ENCODE measurements at regions not wholly inside any gene's neighbourhood (a gene's known extent, or its start where the extent isn't known, plus 50 kb on each side); places are given as distances from the start of the nearest gene placed in this dataset.

DNA sequence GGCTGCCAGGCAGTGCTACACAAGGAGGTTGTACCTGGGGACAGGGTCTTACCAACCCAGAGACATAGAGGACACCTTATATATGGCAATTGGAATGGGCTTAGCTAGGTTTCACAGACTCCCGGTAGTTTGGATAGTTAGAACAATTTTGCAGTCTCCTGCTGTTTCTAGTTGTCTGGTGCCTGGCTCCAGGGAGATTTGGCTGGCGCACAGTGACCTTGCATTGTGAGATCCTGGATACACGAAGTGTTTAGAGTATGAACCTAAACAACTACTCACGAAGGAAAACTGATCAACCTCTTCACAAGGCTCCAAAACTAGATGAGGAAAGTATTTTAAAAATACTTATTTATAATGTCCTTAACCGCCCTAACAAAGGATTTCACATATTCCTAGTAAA lies 614.7 kb downstream of the FAM181B start:
- Histone ChIP-seq H3K36me3 (no peaks in the 10 kb centered on the region), H3K4me3 (no peak overlapping the region), H3K9me3 (ENCODE audit: low read depth) (no peaks in the 10 kb centered on the region), H4K20me1 (ENCODE audit: low read depth) (no peaks in the 10 kb centered on the region), H3K27ac (no peak overlapping the region), H3K27me3 (no peaks in the 10 kb centered on the region), H3K79me2 (ENCODE audit: low read depth) (no peaks in the 10 kb centered on the region), H3K4me2 (no peak overlapping the region), H3K4me1 (no peaks in the 10 kb centered on the region), H2AFZ (replicated peaks) (no peak overlapping the region), H3F3A (ENCODE audit: low read depth) (no peaks in the 10 kb centered on the region), H3K9ac (no peak overlapping the region)
- no peaks in the 10 kb centered on the region for H3K36me3 Mint-ChIP-seq
- no peak for DNase-seq (ENCODE audit: low spot score)
- no peak overlapping the region for H3K4me3 Mint-ChIP-seq
- TF ChIP-seq EZH2 (IDR thresholded peaks at IDR 0.05) (no peak), EZH2phosphoT487 (IDR thresholded peaks at IDR 0.05) (no peak)
- TF ChIP-seq, protein P1, sequence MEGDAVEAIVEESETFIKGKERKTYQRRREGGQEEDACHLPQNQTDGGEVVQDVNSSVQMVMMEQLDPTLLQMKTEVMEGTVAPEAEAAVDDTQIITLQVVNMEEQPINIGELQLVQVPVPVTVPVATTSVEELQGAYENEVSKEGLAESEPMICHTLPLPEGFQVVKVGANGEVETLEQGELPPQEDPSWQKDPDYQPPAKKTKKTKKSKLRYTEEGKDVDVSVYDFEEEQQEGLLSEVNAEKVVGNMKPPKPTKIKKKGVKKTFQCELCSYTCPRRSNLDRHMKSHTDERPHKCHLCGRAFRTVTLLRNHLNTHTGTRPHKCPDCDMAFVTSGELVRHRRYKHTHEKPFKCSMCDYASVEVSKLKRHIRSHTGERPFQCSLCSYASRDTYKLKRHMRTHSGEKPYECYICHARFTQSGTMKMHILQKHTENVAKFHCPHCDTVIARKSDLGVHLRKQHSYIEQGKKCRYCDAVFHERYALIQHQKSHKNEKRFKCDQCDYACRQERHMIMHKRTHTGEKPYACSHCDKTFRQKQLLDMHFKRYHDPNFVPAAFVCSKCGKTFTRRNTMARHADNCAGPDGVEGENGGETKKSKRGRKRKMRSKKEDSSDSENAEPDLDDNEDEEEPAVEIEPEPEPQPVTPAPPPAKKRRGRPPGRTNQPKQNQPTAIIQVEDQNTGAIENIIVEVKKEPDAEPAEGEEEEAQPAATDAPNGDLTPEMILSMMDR (IDR thresholded peaks at IDR 0.05) = no peak
- peaks cover 2% of the 10 kb centered on the region for H3K27me3 Mint-ChIP-seq (ENCODE audit: insufficient read depth, low read depth)
- H3K27ac Mint-ChIP-seq = no peak overlapping the region
- H3K9me3 Mint-ChIP-seq = peaks cover 2% of the 10 kb centered on the region
- peaks cover 2% of the 10 kb centered on the region for H3K4me1 Mint-ChIP-seq

DNA sequence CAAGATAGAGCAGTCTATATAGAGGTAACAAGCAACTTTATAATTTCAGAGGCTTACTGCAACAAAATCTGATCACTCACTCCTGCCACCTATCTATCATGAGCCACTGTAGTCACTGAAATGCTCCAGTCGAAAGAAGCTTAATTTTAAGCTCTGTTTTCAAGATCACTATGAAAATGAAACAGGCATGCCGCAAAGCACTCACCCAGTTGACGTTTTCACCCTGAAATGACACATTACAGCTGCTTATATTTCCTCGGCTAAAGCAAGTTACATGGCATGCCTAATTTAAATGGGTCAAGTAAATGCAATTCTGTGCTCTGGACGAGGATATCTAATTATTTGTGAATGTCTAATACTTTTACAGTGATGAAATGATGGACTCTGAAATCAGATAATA lies 616.3 kb downstream of the FAM181B start:
- no peak for DNase-seq (ENCODE audit: low spot score)
- Histone ChIP-seq H3F3A (ENCODE audit: low read depth) (no peaks in the 10 kb centered on the region), H3K9ac (no peak overlapping the region), H3K27me3 (no peaks in the 10 kb centered on the region), H3K4me1 (no peaks in the 10 kb centered on the region), H3K4me3 (no peak overlapping the region), H3K4me2 (no peak overlapping the region), H3K9me3 (ENCODE audit: low read depth) (no peaks in the 10 kb centered on the region), H3K79me2 (ENCODE audit: low read depth) (no peaks in the 10 kb centered on the region), H4K20me1 (ENCODE audit: low read depth) (no peaks in the 10 kb centered on the region), H2AFZ (replicated peaks) (no peak overlapping the region), H3K36me3 (no peaks in the 10 kb centered on the region), H3K27ac (no peak overlapping the region)
- Mint-ChIP-seq H3K9me3 (no peaks in the 10 kb centered on the region), H3K27me3 (ENCODE audit: insufficient read depth, low read depth) (peaks cover 2% of the 10 kb centered on the region), H3K4me3 (no peak overlapping the region), H3K27ac (no peak overlapping the region), H3K36me3 (no peaks in the 10 kb centered on the region), H3K4me1 (peaks cover 2% of the 10 kb centered on the region)
- TF ChIP-seq, protein P1 (IDR thresholded peaks at IDR 0.05) = no peak
- TF ChIP-seq EZH2 (IDR thresholded peaks at IDR 0.05) (no peak), EZH2phosphoT487 (IDR thresholded peaks at IDR 0.05) (no peak)

DNA sequence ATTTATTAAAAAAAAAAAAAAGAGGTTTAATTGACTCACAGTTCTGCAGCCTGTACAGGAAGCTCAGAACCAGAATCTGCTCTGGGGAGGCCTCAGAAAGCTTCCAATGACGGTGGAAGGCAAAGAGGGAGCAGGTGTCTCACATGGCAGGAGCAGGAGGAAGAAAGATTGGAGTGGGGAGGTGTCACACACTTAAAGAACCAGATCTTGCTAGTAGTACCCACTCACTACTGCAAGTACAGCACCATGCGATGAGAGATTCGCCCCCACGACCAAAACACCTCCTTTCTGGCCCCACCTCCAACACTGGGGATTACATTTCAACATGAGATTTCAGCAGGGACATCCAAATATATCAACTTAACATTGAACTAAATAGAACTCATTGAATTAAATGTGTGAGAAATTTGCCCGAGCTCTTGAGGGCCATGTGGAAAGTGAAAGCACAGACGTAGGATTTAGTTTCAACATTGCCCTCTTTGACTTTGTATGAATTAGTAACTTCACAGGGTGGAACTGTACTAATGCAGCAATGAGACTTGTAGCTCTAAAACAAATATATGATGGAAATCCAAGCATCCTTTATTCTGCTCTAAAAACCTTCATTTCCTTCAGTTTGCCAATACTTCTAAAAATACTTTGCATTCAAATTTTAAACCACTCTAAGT lies 628.2 kb downstream of the FAM181B start:
- Mint-ChIP-seq H3K4me3 (no peak overlapping the region), H3K27me3 (ENCODE audit: insufficient read depth, low read depth) (peaks cover 2% of the 10 kb centered on the region), H3K36me3 (no peaks in the 10 kb centered on the region), H3K27ac (no peak overlapping the region), H3K9me3 (no peaks in the 10 kb centered on the region), H3K4me1 (no peaks in the 10 kb centered on the region)
- no peaks in the 10 kb centered on the region for H3K9me3 ChIP-seq (ENCODE audit: low read depth)
- no peak for DNase-seq (ENCODE audit: low spot score)
- H3K9ac ChIP-seq = no peak overlapping the region
- no peaks in the 10 kb centered on the region for H3K27me3 ChIP-seq
- no peaks in the 10 kb centered on the region for H3F3A ChIP-seq (ENCODE audit: low read depth)
- no peak overlapping the region for H3K27ac ChIP-seq
- H4K20me1 ChIP-seq (ENCODE audit: low read depth) = no peaks in the 10 kb centered on the region
- no peak overlapping the region for H3K4me3 ChIP-seq
- H3K36me3 ChIP-seq = no peaks in the 10 kb centered on the region
- H3K4me1 ChIP-seq = no peaks in the 10 kb centered on the region
- no peaks in the 10 kb centered on the region for H3K79me2 ChIP-seq (ENCODE audit: low read depth)
- TF ChIP-seq EZH2phosphoT487 (IDR thresholded peaks at IDR 0.05) (no peak), EZH2 (IDR thresholded peaks at IDR 0.05) (no peak)
- TF ChIP-seq, protein P1 (IDR thresholded peaks at IDR 0.05) = no peak
- H3K4me2 ChIP-seq = no peak overlapping the region
- no peak overlapping the region for H2AFZ ChIP-seq (replicated peaks)

Measured in neural progenitor cell (in vitro differentiated cells).